MM.1S (cell line): ENCODE measurements at regions not wholly inside any gene's neighbourhood (a gene's known extent, or its start where the extent isn't known, plus 50 kb on each side); places are given as distances from the start of the nearest gene placed in this dataset.

Experiments used
- DNase-seq: peaks from one replicate; pipeline ENCODE4 v3.0.0-alpha.2; 2015
- H2AFZ ChIP-seq: fragments of 300-600 bp; sonication (generic); 2 replicates; pipeline ENCODE4 v1.6.0; 2016; ENCODE audit warnings: antibody characterized with exemption, low read length
- H3F3A ChIP-seq: fragments of 300-600 bp; sonication (generic); 2 replicates; pipeline ENCODE4 v1.6.1; 2016; ENCODE audit warnings: mild to moderate bottlenecking, antibody characterized with exemption, low read length, moderate library complexity, mixed read lengths; ENCODE audit not compliant: insufficient read depth
- H3K27ac ChIP-seq: fragments of 300-600 bp; sonication (generic); 2 replicates; pipeline ENCODE4 v1.5.1; 2016; ENCODE audit warnings: mild to moderate bottlenecking, low read length
- H3K27me3 ChIP-seq: fragments of 300-600 bp; sonication (generic); replicated peaks from 2 replicates; pipeline ENCODE4 v1.6.0; 2016; ENCODE audit warnings: low read length; ENCODE audit not compliant: insufficient read depth
- H3K36me3 ChIP-seq: fragments of 300-600 bp; sonication (generic); replicated peaks from 2 replicates; pipeline ENCODE4 v1.6.1; 2016; ENCODE audit warnings: mild to moderate bottlenecking, low read length, mixed read lengths; ENCODE audit not compliant: insufficient read depth
- H3K4me1 ChIP-seq: fragments of 300-600 bp; sonication (generic); 2 replicates; pipeline ENCODE4 v1.6.1; 2016; ENCODE audit warnings: low read length, mixed read lengths
- H3K4me2 ChIP-seq: fragments of 300-600 bp; sonication (generic); 2 replicates; pipeline ENCODE4 v1.6.0; 2016; ENCODE audit warnings: low read depth, low read length
- H3K4me3 ChIP-seq: fragments of 300-600 bp; sonication (generic); 2 replicates; pipeline ENCODE4 v1.5.1; 2016; ENCODE audit warnings: low read length, mixed read lengths
- H3K79me2 ChIP-seq: fragments of 300-600 bp; sonication (generic); 2 replicates; pipeline ENCODE4 v1.6.1; 2016; ENCODE audit warnings: mixed run types, low read length, mixed read lengths
- H3K9ac ChIP-seq: fragments of 300-600 bp; sonication (generic); 2 replicates; pipeline ENCODE4 v1.6.1; 2016; ENCODE audit warnings: low read length, mixed read lengths
- H3K9me2 ChIP-seq: fragments of 300-600 bp; sonication (generic); replicated peaks from 2 replicates; pipeline ENCODE4 v1.6.1; 2016; ENCODE audit warnings: mild to moderate bottlenecking, low read length, mixed read lengths; ENCODE audit not compliant: insufficient read depth
- H3K9me3 ChIP-seq: fragments of 300-600 bp; sonication (generic); replicated peaks from 2 replicates; pipeline ENCODE4 v1.6.1; 2016; ENCODE audit warnings: mild to moderate bottlenecking, low read length, mixed read lengths; ENCODE audit not compliant: insufficient read depth
- H4K20me1 ChIP-seq: fragments of 300-600 bp; sonication (generic); 2 replicates; pipeline ENCODE4 v1.6.1; 2016; ENCODE audit warnings: mild to moderate bottlenecking, low read length, moderate library complexity, mixed read lengths; ENCODE audit not compliant: insufficient read depth
- CTCF ChIP-seq: fragments of 300-600 bp; sonication (generic); IDR thresholded peaks from 2 replicates; pipeline ENCODE4 v1.5.1; 2016; ENCODE audit warnings: antibody characterized with exemption, low read length, mixed read lengths
- EZH2 ChIP-seq: fragments of 300-600 bp; sonication (generic); optimal IDR thresholded peaks from 2 replicates; pipeline ENCODE3; 2017; ENCODE audit warnings: low read depth, mild to moderate bottlenecking, antibody characterized with exemption, low read length, mixed read lengths
- EZH2phosphoT487 ChIP-seq: fragments of 300-600 bp; sonication (generic); IDR thresholded peaks from 2 replicates; pipeline ENCODE4 v1.6.1; 2018; ENCODE audit warnings: antibody characterized with exemption, low read length

GRCh38 chr18:23316316-23316715, 136.8 kb upstream of the RIOK3 start:
- peaks cover 12% of the 10 kb centered on the region for H3K4me1 ChIP-seq
- no peak overlapping the region for H3K9ac ChIP-seq
- H3K27me3 ChIP-seq: no peaks in the 10 kb centered on the region
- no peak for TF ChIP-seq CTCF
- no peak for TF ChIP-seq EZH2
- TF ChIP-seq EZH2phosphoT487: no peak
- H3K36me3 ChIP-seq: no peaks in the 10 kb centered on the region
- H3K9me2 ChIP-seq: no peaks in the 10 kb centered on the region
- H3F3A ChIP-seq: no peaks in the 10 kb centered on the region
- no peak overlapping the region for H2AFZ ChIP-seq
- H3K27ac ChIP-seq: no peak overlapping the region
- DNase-seq: no peak
- H3K4me2 ChIP-seq: no peak overlapping the region
- H3K79me2 ChIP-seq: no peaks in the 10 kb centered on the region
- H3K9me3 ChIP-seq: no peaks in the 10 kb centered on the region
- H3K4me3 ChIP-seq: no peak overlapping the region
- H4K20me1 ChIP-seq: no peaks in the 10 kb centered on the region

DNA sequence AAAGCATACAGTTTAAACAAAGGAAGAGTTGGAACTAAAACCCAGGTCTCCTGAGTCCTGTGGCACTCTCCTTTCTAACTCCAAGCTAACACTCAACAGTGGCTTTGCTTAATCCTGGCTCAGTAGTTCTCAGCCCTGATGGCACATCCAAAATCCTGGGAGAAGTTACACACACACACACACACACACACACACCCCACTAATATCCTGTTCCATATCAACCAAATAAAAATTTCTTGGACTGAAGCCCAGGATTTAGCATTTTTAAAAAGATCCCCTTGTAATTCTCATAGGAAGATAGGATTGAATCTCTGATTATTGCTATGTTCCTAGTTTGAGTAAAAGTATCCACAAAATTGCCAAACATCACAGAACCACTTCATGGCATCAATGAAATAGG, 136.1 kb upstream of the RIOK3 start:
- Histone ChIP-seq H3K27me3 (no peaks in the 10 kb centered on the region), H2AFZ (no peak overlapping the region), H3K9me3 (no peaks in the 10 kb centered on the region), H3K27ac (no peak overlapping the region), H3F3A (no peaks in the 10 kb centered on the region), H3K9me2 (no peaks in the 10 kb centered on the region), H3K9ac (no peak overlapping the region), H3K4me2 (no peak overlapping the region), H3K36me3 (no peaks in the 10 kb centered on the region), H4K20me1 (no peaks in the 10 kb centered on the region), H3K4me3 (no peak overlapping the region), H3K4me1 (peaks cover 12% of the 10 kb centered on the region), H3K79me2 (no peaks in the 10 kb centered on the region)
- DNase-seq: no peak
- TF ChIP-seq EZH2phosphoT487 (no peak), CTCF (no peak), EZH2 (no peak)

DNA sequence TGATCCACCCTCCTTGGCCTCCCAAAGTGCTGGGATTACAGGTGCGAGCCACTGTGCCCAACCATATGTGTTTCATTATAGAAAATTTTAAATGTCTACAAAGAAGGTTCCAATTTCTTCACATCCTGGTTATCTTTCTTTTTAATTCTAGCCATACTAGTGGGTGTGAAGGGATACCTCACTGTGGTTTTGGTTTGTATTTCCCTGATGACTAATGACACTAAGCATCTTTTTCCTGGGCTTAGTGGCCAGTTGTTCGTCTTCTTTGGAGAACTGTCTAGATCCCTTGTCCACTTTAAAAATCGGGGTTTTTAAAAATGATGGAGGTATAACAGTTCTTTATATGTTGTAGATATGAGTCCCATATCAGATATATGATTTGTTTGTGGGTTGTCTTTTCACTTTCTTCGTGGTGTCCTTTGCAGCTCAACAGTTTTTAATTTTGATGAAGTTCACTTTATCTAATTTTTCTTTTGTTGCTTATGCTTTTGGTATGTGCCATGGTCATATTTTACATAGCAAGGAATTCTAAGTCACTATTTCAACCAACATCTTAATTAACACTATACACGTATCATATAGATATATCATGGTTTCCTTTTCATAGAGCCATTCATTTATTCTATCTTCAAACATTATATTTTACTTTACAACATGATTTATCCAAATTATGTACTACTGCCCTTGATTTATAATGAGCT, 135.0 kb upstream of the RIOK3 start:
- no peak for TF ChIP-seq CTCF
- TF ChIP-seq EZH2: no peak
- H3K4me3 ChIP-seq: no peak overlapping the region
- H3K9ac ChIP-seq: no peak overlapping the region
- H3K4me2 ChIP-seq: no peak overlapping the region
- peaks cover 10% of the 10 kb centered on the region for H3K4me1 ChIP-seq
- H3K36me3 ChIP-seq: no peaks in the 10 kb centered on the region
- H3K27me3 ChIP-seq: no peaks in the 10 kb centered on the region
- DNase-seq: no peak
- no peak overlapping the region for H3K27ac ChIP-seq
- H2AFZ ChIP-seq: no peak overlapping the region
- no peaks in the 10 kb centered on the region for H4K20me1 ChIP-seq
- no peaks in the 10 kb centered on the region for H3K79me2 ChIP-seq
- H3K9me3 ChIP-seq: no peaks in the 10 kb centered on the region
- no peaks in the 10 kb centered on the region for H3F3A ChIP-seq
- H3K9me2 ChIP-seq: no peaks in the 10 kb centered on the region
